ENCODE measurements at regions not wholly inside any gene's neighbourhood (a gene's known extent, or its start where the extent isn't known, plus 50 kb on each side); places are given as distances from the start of the nearest gene placed in this dataset.

DNA sequence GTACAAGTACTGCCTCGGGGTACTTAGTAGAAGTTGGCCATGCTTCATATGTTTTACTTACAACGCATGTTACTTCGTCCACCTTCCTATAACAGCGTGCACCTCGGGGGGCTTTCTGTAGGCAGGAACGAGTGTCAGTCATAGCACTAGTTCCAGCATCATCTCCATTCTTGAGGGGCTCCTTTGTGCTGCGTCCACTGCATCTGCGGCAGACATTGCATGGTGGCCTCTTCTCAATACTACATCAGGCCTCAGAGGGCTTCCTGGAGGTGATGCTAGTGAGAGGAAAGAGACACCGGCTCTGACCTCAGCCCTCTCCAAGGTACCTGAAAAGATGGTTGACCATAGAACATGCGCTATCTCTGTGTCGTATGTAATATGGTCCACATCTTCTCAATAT lies 121.2 kb upstream of the RTL1 start:
- in situ Hi-C loops (cut with HindIII; ENCODE audit: low sequenced_read_pairs): no loop called here

DNA sequence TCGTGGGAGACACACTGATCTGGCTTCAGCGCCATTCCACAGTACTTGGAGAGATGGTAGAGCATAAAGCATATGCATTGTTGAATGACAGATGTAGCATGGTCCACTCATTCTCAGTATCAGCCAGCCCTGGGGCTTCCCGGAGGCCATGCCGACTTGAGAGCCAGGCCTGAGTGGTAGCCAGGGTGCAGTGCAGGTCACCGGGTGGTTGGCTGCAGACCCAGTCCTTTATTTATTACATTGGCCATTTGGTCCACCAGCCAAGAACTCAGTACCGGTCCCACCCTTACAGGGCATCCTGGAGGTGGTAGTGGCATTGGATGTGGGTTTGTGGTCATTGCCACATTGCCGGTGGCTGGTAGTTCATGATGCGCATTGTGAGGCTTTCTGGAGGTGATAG lies 121.6 kb upstream of the RTL1 start:
- in situ Hi-C loops (cut with HindIII; ENCODE audit: low sequenced_read_pairs): no loop called here

- in situ Hi-C loops (cut with HindIII; ENCODE audit: low sequenced_read_pairs): no loop called here
These were observed 122.2 kb upstream of the RTL1 start for GRCh38 chr14:101025696-101026095.

- in situ Hi-C loops (cut with HindIII; ENCODE audit: low sequenced_read_pairs): no loop called here
These were observed 122.8 kb upstream of the RTL1 start for GRCh38 chr14:101026341-101026740.

GRCh38 chr14:101027291-101027690 lies 123.8 kb upstream of the RTL1 start:
- in situ Hi-C loops (cut with HindIII; ENCODE audit: low sequenced_read_pairs): no loop called here

DNA sequence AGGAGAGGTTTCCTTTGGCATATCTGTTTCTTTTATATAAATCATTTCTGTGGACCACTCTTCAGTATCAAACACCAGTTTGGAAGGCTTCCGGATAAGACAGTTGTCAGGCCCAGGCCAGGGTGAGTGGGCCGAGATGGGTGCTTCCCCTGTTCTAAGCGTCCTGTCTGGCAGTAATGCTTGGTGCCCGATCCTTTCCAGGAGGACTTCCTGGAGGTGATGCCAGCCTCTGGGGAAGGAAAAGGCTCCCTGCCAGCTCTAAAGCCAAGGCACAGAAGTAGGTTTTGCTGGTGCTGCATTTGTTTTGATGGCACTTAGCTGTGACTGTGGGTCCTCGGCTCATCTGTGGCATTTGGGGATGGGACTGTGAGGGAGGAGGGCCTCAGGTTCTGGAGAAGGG lies 124.4 kb upstream of the RTL1 start:
- in situ Hi-C loops (cut with HindIII; ENCODE audit: low sequenced_read_pairs): no loop called here

- in situ Hi-C loops (cut with HindIII; ENCODE audit: low sequenced_read_pairs): no loop called here
These were observed 125.6 kb upstream of the RTL1 start for GRCh38 chr14:101028971-101029667.

- in situ Hi-C loops (cut with HindIII; ENCODE audit: low sequenced_read_pairs): loop anchor here (10.0 kb wide), 1 partner anchor 205 kb away; no protein-coding TSS in a partner anchor
These were observed 126.3 kb upstream of the RTL1 start for GRCh38 chr14:101029668-101030290.

- in situ Hi-C loops (cut with HindIII; ENCODE audit: low sequenced_read_pairs): loop anchor here (10.0 kb wide), 1 partner anchor 204 kb away; no protein-coding TSS in a partner anchor
These were observed 127.1 kb upstream of the RTL1 start for GRCh38 chr14:101030586-101030985.

- in situ Hi-C loops (cut with HindIII; ENCODE audit: low sequenced_read_pairs): loop anchor here (10.0 kb wide), 1 partner anchor 204 kb away; no protein-coding TSS in a partner anchor
These were observed 127.7 kb upstream of the RTL1 start for GRCh38 chr14:101031186-101031585.

GRCh38 chr14:101031721-101032120 lies 128.2 kb upstream of the RTL1 start:
- in situ Hi-C loops (cut with HindIII; ENCODE audit: low sequenced_read_pairs): loop anchor here (10.0 kb wide), 1 partner anchor 203 kb away; no protein-coding TSS in a partner anchor

GRCh38 chr14:101032433-101032832 lies 128.9 kb upstream of the RTL1 start:
- in situ Hi-C loops (cut with HindIII; ENCODE audit: low sequenced_read_pairs): loop anchor here (10.0 kb wide), 1 partner anchor 202 kb away; no protein-coding TSS in a partner anchor

DNA sequence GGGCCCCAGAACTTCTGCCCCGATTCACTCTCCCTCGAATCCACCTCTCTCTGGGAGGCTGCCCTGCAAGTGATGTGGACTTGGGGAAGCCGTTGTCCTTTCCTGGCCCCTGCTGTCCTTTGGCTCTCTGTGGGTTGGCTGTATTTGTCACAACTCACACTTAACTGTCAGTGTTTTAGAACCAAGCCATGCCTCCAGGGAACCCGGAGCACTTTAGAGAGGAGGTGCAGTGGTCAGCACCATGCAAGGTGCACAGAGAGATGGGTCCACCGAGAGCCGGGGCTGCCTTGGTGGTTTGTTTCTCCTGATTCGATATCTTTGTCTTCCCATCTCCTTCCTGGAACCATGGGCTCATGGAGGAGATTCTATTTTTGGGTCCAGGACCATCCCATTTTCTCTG lies 129.5 kb upstream of the RTL1 start:
- in situ Hi-C loops (cut with HindIII; ENCODE audit: low sequenced_read_pairs): loop anchor here (10.0 kb wide), 1 partner anchor 202 kb away; no protein-coding TSS in a partner anchor

- in situ Hi-C loops (cut with HindIII; ENCODE audit: low sequenced_read_pairs): loop anchor here (10.0 kb wide), 1 partner anchor 201 kb away; no protein-coding TSS in a partner anchor
These were observed 130.1 kb upstream of the RTL1 start for GRCh38 chr14:101033446-101034165.

DNA sequence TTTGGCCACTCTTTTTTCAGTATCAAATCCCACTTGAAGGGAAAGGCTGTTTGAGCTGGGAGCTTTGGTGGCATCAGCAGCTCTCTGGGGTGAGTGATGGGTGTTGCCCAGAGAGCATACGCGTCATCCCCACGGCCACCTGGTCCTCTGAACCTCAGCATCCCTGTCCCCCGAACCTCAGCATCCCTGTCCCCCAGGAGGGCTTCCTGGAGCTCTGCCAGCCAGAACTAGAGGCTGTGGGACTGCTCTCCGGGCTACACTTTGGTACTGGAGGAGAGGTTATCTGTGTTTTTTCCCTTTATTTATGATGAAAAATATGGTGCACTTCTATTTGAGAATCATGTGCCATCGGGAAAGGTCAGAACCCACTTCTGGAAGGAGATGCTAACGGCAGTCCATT lies 131.5 kb upstream of the RTL1 start:
- in situ Hi-C loops (cut with HindIII; ENCODE audit: low sequenced_read_pairs): loop anchor here (10.0 kb wide), 1 partner anchor 200 kb away; no protein-coding TSS in a partner anchor

DNA sequence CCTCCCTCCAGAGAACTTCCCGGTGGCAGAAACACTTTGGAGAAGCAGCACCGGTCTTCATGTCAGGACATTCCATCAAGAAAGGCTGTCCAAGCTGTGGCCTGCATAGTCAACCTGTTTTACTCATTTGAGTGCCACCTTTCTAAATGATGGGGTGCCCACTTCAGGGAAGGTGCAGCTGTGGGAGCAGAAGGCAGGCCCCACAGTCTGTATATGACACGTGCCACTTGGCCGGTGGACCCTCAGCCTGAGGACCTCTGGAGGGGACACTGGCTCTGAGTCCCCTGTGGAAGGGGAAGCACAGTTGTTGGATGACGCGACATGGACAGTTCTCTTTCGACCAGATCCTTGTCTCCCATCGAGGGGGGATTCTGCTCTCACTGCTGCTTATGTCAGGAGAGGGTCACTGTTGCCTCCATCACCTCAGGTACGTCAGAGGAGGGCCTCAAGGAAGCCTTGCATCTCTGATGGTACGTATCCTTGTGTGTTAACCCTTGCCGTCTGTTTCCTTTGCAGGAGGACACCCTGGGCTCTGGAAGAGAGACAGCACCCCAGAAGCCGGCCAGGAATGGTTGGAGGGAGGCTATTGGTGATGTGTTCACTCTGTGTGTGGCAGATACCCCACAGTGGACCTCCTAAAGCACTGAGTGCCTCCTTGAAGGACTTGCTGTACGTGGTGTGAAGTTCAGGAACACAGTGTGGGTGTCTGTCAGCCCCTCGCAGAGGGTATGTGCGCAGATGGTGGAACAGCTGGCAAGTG lies 132.1 kb upstream of the RTL1 start:
- in situ Hi-C loops (cut with HindIII; ENCODE audit: low sequenced_read_pairs): loop anchor here (10.0 kb wide), 1 partner anchor 199 kb away; no protein-coding TSS in a partner anchor

DNA sequence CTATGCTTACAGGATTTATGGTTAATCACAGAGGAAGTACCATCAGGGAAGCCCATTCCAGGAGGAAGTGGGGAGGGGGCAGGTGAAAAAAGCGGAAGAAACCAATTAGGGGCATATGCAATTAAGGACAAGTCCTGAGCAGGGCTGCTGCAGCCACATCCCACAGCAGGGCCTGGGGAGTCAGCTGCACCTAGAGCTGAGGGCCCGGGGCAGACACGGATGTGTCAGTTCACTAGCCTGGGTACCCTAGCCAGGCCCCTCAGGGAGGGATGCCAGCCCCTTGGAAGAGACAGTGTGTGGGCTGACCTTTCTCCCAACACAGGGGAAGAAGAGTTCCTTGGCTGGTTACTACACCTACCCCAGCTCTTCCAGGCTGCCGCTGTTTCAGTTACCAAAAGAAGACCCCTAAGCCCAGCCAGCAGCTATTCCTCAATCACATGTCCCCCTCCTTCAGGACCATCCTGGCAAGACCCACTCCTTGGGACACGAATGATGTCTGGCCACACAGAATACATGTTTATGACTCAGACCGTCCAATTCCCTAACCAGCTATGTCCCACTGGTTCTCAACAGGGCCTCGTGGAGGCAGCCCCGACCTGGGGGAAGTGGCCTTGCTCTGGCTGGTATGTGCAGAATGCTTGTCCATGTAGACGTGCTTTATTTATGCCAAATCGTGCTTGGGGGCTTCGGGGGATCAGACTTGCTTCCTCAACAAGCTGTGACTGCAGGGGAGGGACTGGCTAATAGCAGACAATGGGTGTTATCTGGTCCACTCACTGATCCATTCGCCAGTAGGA lies 133.7 kb upstream of the RTL1 start:
- in situ Hi-C loops (cut with HindIII; ENCODE audit: low sequenced_read_pairs): loop anchor here (10.0 kb wide), 1 partner anchor 198 kb away; no protein-coding TSS in a partner anchor

- in situ Hi-C loops (cut with HindIII; ENCODE audit: low sequenced_read_pairs): loop anchor here (10.0 kb wide), 1 partner anchor 196 kb away; no protein-coding TSS in a partner anchor
These were observed 135.7 kb upstream of the RTL1 start for GRCh38 chr14:101039031-101039754.

DNA sequence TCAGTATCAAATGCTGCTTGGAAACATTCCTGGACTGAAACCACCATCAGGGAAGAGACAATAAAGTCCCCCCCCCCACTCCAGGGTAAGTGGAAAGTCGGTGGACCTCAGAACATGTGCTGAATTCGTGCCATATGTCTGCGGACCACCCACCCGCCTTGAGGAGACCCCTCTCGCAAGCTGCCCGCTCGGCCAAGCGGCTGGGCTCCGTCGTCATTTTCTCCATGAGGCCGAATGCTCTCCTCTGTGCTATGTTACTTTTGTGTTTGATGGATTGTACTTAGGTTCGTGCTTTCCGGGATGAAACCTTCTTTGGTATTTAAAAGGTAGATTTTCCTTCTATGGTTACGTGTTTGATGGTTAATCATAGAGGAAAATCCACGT lies 136.2 kb upstream of the RTL1 start:
- in situ Hi-C loops (cut with HindIII; ENCODE audit: low sequenced_read_pairs): loop anchor here (10.0 kb wide), 1 partner anchor 195 kb away; no protein-coding TSS in a partner anchor

Data from DLD1 (cell line).